Middle frontal gyrus (tissue), 1 donor: ENCODE measurements at regions not wholly inside any gene's neighbourhood (a gene's known extent, or its start where the extent isn't known, plus 50 kb on each side); places are given as distances from the start of the nearest gene placed in this dataset.
"Not testable (repeated sequence)": the region's sequence is repeated elsewhere in the genome, so short reads cannot be mapped to it uniquely, and the experiment has no call there.

Source experiments
- DNase-seq: peaks from one replicate; pipeline ENCODE4 v3.0.0-alpha.2; 2015; ENCODE audit warnings: low spot score; ENCODE audit errors: extremely low spot score

DNA sequence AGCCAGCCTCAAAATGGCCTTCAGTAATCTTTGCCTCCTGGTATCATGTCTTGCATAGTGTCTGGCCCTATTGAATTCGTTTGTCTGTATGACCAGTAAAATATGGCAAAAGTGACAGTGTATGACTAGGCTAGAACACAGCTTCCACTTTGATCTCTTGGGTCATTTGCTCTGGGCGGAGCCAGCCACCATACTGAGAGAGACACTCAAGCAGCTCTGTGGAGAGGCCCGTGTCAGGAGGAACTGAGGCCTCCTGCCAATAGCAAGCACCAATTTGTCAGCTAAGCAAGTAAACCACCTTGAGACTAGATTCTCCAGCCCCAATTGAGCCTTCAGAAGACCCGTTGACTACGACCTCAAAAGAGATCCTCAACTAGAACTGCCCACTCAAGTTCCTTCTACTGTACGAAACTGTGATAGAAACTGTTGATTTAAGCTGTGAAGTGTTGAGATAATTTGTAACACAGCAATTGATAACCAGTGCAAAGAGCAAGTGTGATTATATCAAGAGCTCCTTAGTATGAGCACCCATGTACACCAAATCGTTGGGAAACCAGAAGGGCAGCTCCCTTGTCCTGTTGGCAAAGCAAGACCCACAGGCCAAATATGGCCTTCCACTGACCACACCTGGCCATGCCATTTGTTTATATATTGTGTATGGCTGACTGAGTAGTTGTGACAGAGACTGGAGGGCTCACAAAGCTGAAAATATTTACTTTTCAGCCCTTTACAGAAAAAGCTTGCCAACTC lies 52.7 kb upstream of the SERBP1 start:
- no peak for DNase-seq

DNA sequence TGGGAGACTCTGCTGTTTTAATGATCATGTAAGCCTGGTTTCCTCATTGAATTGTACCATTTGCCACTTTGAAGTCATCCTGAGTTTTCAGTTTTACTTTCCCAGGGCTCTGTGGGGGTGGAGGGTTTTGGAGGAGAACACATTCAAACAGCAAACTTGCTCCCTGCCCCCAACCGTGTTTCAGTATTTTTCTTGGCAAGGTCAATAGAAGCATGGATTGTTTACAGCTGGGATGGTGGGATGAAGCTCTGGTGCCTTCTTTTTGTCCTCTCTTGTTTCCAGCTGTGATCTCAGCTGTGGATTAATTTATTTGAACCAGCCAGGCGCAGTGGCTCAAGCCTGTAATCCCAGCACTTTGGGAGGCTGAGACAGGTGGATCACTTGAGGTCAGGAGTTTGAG lies 54.3 kb upstream of the SERBP1 start:
- no peak for DNase-seq

DNA sequence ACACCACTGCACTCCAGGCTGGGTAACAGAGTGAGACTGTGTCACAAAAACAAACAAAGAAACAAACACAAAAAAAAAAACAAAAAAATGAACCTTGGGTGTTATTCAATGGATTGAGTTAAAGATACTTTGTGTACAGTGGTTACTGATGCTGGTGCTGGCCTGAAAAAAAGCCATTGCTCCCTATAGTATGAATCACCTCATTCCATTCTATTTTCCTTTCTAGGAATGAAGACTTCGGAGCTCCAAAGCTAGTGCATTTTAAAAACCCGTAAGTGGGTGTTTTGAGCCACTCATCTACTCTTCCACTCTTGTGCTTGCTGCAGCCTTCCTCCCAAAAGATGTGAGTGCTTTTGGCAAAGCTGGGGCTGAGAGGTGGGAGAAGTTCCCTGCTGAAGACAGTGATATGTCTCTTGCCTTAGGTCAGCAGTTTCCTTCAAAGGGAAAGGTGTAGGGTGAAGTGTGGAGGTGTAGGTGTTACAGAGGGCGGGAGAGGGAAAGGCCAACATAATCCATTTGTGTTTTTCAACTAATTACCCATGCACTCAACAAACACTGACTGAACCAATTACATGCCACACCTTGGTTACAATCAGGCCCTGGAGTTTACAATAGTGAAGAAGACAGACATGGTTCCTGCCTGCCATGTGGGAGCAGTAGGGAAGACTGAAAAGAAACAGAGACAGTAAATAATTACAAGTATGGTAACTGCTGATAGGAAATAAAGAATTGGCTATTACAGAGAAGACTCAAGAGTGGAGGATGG lies 55.0 kb upstream of the SERBP1 start:
- DNase-seq: no peak

DNA sequence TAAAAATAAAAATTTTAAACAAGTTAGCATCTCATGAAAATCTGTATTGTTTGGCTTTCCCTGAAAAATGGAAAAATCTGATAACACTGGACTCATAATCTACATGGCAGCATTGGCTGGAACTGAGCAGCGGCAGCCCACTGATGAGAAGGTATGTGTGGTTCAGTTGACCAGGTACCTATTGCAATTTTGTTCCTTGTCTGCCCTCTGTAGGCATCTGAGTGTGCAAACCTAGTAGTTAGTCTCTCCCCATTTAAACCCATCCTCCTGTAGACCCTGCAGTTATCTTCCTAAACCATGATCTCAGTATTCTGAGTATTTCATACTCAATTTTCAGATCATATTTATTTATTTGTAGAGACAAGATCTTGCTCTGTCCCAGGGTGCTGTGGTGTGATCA lies 59.4 kb upstream of the SERBP1 start:
- DNase-seq: no peak

DNA sequence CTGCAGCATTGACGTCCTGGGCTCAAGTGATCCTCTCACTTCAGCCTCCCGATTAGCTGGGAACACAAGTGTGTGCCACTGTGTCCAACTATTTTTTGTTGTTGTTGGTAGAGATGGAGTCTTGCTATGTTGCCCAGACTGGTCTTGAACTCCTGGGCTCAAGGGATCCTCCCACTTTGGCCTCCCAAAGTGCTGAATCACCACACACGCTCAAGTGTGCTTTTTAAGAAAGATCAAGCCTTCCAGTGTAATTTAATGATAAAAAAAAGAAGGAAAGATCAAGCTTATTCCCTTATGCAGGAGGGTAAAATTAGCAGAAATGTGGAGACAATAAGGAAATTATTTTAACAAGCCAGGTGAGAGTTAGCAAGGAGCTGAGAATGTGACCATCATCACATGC lies 61.1 kb upstream of the SERBP1 start:
- DNase-seq: no peak

DNA sequence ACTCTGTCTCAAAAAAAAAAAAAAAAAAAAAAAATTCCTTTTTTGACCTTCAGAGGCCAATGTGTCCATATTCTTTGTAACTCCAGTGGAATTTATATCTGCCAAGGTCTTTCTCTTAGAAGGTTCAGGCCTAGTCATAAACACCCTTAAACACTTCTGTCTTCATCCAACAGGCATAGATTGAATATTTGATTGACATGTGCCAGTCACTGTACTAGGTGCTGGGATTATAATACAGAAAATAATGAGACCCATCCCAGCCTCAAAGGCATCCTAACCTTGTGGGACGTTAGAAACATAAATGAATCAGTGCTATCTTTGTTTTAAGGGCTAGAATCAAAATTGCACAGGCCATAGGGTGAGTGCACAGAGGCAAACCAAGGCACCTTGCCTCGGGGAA lies 62.9 kb upstream of the SERBP1 start:
- DNase-seq: no peak

DNA sequence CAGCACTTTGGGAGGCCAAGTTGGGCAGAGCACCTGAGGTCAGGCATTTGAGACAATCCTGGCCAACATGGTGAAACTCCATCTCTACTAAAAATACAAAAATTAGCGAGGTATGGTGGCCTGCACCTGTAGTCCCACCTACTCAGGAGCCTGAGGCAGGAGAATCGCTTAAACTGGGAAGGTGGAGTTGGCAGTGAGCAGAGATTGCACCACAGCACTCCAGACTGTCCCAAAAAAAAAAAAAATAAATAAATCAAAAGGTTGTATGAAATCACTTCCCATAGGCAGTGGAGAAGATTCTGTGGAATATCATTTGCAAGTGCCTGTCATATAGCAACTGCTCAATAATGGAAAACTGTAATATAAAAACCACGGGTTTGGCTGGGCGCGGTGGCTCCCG lies 65.1 kb upstream of the SERBP1 start:
- no peak for DNase-seq

DNA sequence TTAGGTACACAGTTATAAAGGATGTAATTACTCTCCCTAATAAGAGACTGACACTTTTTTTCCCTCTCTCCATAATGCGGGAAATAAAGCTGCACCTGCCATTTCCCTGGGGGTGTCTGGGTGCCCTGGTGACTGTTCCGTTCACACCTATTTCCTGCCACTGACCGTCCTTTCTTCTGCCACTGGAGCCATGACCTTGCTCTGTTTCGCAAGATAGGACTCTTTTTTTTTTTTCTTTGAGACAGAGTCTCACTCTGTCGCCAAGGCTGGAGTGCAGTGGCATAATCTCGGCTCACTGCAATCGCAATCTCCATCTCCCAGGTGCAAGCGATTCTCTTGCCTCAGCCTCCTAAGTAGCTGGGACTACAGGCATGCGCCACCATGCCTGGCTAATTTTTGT lies 66.1 kb upstream of the SERBP1 start:
- DNase-seq: no peak

DNA sequence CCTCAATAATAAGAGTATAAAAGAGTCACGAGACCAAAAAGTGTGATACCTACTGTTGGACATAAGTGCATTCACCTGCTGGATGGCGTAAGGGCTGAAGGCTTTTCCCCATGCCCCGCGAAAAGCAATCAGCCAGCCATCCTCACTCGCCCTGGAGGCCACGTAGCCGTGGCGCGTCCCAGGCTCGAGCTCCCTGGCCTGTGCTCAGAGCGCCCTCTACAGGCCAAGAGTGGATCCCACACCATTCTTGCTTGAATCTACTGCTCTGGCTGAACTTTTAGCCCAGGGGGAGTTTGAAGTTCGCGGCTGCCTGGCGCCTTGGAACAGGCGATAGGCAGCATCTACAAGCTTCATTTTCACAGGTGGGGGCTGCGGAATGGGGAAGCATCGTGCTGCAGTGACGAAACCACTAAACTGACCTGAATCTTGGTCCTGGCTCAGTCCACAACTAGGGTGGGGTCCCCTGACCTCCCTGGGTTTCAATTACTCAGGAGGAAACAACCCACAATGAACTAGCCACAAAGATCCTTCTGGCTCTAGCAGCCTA lies 70.3 kb upstream of the SERBP1 start:
- DNase-seq: peak; percentile 71

DNA sequence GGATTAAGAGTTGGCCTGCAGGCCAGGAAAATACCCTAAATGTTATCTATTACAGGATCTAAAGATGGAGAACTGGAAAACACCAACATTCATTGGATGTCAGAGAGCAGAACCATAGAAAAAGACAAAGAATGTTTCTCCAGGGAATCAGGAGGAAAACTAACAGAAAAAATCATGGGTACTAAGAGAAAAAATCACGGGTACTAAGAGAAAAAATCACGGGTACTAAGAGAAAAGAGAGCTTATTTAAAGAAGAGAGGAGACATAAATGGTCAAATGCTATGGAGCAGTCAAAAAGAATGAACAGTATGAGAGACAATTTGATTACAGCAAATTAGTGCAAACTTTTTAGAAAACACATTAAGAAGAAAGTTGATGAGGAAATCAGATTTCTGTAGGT lies 73.8 kb upstream of the SERBP1 start:
- no peak for DNase-seq

DNA sequence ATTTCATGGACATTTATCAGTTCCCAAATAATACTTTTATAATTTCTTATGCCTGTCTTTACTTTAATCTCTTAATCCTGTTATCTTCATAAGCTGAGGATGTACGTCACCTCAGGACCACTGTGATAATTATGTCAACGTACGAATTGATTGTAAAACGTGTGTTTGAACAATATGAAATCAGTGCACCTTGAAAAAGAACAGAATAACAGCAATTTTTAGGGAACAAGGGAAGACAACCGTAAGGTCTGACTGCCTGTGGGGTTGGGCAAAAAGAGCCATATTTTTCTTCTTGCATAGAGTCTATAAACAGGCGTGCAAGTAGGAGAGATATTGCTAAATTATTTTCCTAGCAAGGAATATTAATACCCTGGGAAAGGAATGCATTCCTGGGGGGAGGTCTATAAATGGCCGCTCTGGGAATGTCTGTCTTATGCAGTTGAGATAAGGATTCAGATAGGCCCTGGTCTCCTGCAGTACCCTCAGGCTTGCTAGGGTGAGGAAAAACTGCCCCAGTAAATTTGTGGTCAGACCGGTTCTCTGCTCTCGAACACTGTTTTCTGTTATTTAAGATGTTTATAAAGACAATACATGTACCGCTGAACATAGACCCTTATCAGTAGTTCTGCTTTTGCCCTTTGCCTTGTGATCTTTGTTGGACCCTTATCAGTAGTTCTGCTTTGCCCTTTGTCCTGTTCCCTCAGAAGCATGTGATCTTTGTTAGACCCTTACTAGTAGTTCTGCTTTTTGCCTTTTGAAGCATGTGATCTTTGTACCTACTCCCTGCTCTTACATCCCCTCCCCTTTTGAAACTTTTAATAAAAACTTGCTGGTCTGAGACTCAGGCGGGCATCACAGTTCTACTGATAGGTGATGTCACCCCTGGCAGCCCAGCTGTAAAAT lies 83.4 kb upstream of the SERBP1 start:
- DNase-seq: not testable (repeated sequence)

DNA sequence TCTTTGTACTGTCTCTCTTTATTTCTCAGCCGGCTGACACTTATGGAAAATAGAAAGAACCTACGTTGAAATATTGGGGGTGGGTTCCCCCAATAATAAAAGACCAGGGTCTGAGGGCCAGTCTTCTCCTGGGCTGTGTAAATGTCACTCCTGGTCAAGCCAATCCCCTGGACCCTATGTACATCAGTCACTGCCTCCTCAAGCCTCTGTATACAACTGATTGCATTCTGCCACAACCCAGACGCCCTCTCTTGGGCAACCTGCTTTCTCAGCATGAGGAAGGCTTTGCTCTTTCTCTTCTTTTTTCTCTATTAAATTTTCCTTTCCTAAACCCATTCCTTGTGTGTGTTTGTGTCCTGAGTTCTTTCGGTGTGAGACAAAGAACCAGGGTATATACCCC lies 84.1 kb upstream of the SERBP1 start:
- no peak for DNase-seq

DNA sequence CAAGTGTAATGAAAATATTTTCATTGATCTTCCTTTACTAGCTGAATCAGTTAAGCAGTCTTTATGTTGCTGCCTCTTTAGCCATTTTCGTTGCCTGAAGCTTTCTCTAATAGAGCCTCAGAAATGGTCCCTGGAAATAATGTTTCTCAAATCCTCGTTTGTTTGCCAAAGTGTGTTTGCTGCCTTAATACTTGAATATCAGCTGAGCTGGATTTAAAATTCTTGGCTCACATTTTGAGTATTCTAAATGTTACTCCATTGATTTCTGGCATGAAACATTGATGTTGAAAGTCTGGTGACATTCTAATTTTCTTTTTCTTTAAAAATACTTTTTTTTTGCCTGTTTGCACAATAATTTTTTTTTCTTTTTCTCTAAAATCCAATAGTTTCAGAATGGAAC lies 84.6 kb upstream of the SERBP1 start:
- DNase-seq: no peak

DNA sequence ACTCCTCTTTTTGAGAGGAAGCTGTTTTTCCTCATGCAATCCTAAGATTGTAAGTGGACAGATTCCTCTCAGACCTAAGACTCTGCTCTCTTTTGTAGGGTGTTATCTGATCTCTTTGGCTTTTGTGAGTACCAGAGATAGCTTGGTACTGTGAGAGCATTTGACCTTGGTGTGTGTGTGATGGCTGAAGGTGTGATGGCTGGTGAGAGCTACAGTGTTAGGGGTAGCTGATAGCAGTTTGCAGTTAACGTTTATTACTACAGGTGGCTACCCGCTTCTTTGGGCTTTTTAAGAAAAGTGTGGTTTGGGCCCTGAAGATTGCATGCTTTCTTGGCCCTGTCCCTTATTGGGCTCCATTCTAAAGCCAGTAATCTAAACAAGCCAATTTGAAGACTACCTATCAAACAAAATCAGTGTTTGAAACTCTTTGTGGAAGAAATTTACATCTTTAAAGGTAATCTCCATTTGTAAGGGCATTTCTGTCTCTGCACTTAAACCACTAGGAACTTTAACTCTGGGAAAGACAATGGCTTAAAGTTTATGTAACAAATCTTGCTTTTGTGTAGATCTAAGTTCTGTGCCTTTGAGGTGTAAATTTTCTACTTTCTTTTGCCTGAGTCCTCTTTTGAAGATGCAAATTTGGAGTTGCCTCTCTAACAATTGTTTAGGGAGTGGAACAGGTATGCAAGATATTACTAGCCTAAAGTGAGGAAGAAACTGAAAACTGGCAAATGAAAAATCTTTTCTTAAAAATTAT lies 85.3 kb upstream of the SERBP1 start:
- no peak for DNase-seq

DNA sequence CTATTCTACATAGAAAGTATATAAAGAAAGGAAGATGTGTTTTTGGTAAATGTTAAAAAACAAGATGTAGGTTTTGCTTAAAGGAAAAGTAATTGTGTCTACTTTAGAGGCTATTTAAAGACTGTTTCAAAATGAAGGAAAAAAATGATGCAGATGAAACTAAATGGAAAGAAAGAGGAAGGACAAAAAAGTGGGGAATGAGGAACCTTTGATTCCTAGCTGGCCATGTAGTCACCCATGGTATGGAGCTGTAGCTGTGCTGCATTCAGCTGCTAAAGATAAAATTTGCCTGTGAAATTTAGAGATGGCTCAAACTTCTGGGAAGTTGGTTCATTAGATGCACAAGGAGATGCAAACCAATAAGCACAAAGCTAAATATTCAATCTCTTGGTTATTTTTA lies 86.8 kb upstream of the SERBP1 start:
- DNase-seq: no peak

DNA sequence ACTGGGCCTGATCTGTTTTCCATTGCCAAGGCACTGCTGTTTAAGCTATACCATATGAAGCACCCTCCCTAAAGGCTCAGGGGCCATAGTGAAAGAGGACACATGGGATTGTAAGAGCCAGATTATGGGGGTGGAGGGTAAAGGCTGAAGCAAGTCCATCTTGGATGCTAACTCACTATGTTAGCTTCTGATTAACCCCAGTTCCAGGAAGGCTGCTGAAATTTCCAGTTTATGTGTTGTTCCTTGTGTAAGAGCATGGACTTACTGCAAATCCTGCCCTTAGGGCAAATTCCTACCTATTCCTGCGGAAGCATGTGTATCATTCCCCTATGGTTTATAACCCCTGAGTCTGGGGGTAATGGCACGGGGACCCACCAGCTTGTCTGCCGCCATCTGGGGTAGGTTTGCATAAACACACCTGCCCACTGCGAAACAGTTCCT lies 91.8 kb upstream of the SERBP1 start:
- no peak for DNase-seq

DNA sequence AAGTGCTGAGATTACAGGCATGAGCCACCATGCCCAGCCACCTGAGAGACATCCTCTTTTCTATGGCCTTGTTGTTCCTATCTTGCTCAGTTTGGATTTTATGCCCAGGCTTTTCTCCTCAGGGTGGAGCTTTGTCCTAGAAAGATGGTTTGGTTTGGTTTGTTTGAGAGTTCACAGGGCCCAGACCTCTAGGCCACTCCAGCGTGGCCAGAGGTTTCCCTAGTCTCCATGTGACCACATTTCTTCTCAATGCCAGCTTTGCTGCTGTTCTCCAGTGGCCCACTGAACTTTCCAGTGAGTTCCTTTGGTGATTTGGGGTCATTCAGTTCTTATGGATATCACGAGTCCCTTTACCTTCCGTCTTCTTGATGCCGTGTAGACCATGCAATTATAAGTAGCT lies 92.6 kb upstream of the SERBP1 start:
- no peak for DNase-seq

DNA sequence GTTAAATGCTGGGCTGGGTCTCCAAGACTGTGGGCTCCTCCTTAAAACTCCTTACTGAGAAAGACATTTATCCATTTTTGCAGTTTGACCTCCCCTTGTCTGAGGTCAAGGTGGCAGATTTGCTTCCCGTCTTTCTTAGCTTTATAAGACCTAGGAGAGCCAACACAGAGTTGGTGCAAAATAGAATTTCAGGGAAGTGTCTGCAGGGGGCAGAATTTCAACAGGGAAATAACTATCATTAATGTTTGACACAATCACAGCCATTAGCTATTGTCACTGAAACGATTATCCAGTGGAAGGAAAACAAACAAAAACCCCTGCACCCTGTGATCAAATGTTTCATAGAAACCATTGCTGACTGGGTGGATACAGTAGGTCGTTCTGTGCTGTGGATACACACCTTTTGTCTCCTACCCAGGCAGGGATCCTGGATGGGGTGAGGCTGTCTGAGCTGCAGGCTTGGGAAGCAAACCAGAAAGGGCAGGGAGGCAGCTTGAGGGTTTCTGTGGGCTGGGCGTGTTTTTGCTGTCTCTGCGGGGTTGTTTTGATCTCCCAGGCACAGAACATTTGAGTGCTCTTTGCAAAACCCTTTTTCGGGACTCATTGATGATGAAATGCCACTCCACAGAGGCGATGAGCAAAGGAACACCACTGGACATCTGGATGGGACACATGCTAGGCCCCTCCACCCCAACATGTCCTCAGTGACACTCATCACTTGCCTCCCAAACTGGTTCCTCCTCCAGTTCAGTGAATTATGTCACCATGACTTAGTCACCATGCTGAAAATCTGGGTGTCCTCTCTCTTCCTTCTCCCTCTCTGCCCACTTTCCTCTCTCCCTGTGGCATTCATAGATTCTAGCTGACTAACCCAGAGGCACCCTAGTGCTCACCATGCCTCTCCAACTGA lies 94.2 kb upstream of the SERBP1 start:
- no peak for DNase-seq

DNA sequence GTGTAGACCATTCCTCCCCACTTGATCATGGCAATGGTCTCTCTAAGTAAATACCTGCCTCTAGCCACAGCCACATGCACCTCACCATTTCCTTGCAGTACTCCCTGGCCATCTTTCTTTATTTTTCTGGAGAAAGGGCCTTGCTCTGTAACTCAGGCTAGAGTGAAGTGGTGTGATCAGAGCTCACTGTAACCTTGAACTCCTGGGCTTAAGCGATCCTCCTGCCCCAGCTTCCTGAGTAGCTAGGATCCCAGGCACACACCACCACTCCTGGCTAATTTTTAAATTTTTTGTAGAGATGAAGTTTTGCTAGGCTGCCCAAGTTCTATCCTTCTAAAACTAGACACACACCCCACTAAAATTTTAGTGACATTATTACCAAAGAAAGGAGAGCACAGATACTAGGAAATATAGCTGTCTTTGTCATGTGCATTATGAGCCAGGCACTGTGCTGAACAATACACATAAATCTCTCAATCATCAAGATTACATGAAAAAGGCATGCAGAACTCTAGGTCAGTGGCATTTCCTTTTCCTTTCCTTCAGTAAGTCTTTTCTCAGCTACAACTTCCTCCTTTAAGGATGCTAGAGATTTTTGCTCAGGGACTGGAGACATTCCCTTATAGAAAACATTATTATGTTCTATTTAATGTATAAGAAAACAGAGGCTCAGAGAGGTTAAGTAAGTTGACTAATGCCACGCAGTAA lies 95.0 kb upstream of the SERBP1 start:
- DNase-seq: no peak
